WTC11 (cell line): ENCODE measurements at regions not wholly inside any gene's neighbourhood (a gene's known extent, or its start where the extent isn't known, plus 50 kb on each side); places are given as distances from the start of the nearest gene placed in this dataset.

Experiments used
- ATAC-seq: fragments of 200-7000 bp; cut with Tn5 transposase; 2 replicates; pipeline ENCODE4 v1.10.0; 2021; ENCODE audit warnings: mild to moderate bottlenecking, moderate library complexity
- CTCF ChIA-PET: fragments of 300-600 bp; sonication (Branson Sonifier 250); formaldehyde crosslinking; loops from one replicate; lab custom pipeline; 2021; ENCODE audit warnings: antibody characterized with exemption; lab: Charles Lee
- POLR2A ChIA-PET: fragments of 350-600 bp; sonication (Branson Sonifier 250); formaldehyde crosslinking; loops from one replicate; lab custom pipeline; 2021; ENCODE audit warnings: antibody characterized with exemption; lab: Charles Lee
- DNase-seq: peaks from one replicate; pipeline ENCODE4 v3.0.0; 2021; ENCODE audit warnings: low spot score
- H3K27ac Mint-ChIP-seq: 2 replicates; pipeline ENCODE4 v1.8.0; 2021; ENCODE audit warnings: mixed read lengths
- H3K27me3 Mint-ChIP-seq: 2 replicates; pipeline ENCODE4 v1.8.0; 2021; ENCODE audit warnings: low read depth, mild to moderate bottlenecking, moderate library complexity, mixed read lengths
- H3K36me3 Mint-ChIP-seq: 2 replicates; pipeline ENCODE4 v1.8.0; 2021; ENCODE audit warnings: mixed read lengths
- H3K4me1 Mint-ChIP-seq: 2 replicates; pipeline ENCODE4 v1.8.0; 2022; ENCODE audit warnings: mixed read lengths
- H3K4me3 Mint-ChIP-seq: 2 replicates; pipeline ENCODE4 v1.8.0; 2021; ENCODE audit warnings: mild to moderate bottlenecking, moderate library complexity, mixed read lengths
- H3K9me3 Mint-ChIP-seq: 2 replicates; pipeline ENCODE4 v1.8.0; 2021; ENCODE audit warnings: mixed read lengths
- CREM ChIP-seq: sonication (generic); formaldehyde crosslinking; IDR thresholded peaks from 2 replicates; pipeline ENCODE4 v1.8.1; 2022; ENCODE audit warnings: mild to moderate bottlenecking, missing genetic modification reagents, moderate library complexity
- JUN ChIP-seq: sonication (generic); formaldehyde crosslinking; IDR thresholded peaks from 2 replicates; pipeline ENCODE4 v1.8.0; 2023; ENCODE audit warnings: mild to moderate bottlenecking, missing genetic modification reagents
- NFATC4 ChIP-seq: fragments of 250-450 bp; sonication (Bioruptor Pico); IDR thresholded peaks from 2 replicates; pipeline ENCODE4 v1.9.0; 2021; ENCODE audit warnings: mild to moderate bottlenecking
- NFYB ChIP-seq: sonication (generic); formaldehyde crosslinking; conservative IDR thresholded peaks from 2 replicates; pipeline ENCODE4 v1.8.0; 2022; ENCODE audit warnings: low read depth, missing genetic modification reagents
- NR2C2 ChIP-seq: sonication (generic); formaldehyde crosslinking; IDR thresholded peaks from 2 replicates; pipeline ENCODE4 v1.8.0; 2022; ENCODE audit warnings: mild to moderate bottlenecking, missing genetic modification reagents
- SOX15 ChIP-seq: fragments of 250-450 bp; sonication (Bioruptor Pico); IDR thresholded peaks from 2 replicates; pipeline ENCODE4 v1.9.0; 2021; ENCODE audit warnings: mild to moderate bottlenecking
- TCF7 ChIP-seq: sonication (generic); formaldehyde crosslinking; IDR thresholded peaks from 2 replicates; pipeline ENCODE4 v1.8.0; 2022; ENCODE audit warnings: mild to moderate bottlenecking, low read depth, missing genetic modification reagents, moderate library complexity
- ZNF121 ChIP-seq: sonication (generic); formaldehyde crosslinking; IDR thresholded peaks from 2 replicates; pipeline ENCODE4 v1.8.0; 2023; ENCODE audit warnings: missing genetic modification reagents
- ZNF396 ChIP-seq: fragments of 250-450 bp; sonication (Bioruptor Pico); IDR thresholded peaks from 2 replicates; pipeline ENCODE4 v1.8.0; 2021; ENCODE audit warnings: mild to moderate bottlenecking, moderate library complexity, borderline replicate concordance
- TF ChIP-seq, protein P1 (sequence below): fragments of 250-450 bp; sonication (Bioruptor Pico); IDR thresholded peaks from 2 replicates; pipeline ENCODE4 v2.1.2; 2022; ENCODE audit warnings: mild to moderate bottlenecking, moderate library complexity
- TF ChIP-seq, protein P2 (sequence below): sonication (generic); formaldehyde crosslinking; IDR thresholded peaks from 2 replicates; pipeline ENCODE4 v1.8.1; 2023; ENCODE audit warnings: mild to moderate bottlenecking, missing genetic modification reagents, moderate library complexity
- TF ChIP-seq, protein P3 (sequence below): fragments of 200-600 bp; IDR thresholded peaks from 2 replicates; pipeline ENCODE4 v1.8.0; 2022; ENCODE audit warnings: antibody characterized with exemption
- TF ChIP-seq, protein P4 (sequence below): sonication (generic); formaldehyde crosslinking; IDR thresholded peaks from 2 replicates; pipeline ENCODE4 v1.8.0; 2022; ENCODE audit warnings: mild to moderate bottlenecking, missing genetic modification reagents
- TF ChIP-seq, protein P5 (sequence below): fragments of 250-450 bp; sonication (Bioruptor Pico); conservative IDR thresholded peaks from 2 replicates; pipeline ENCODE4 v1.9.0; 2021; ENCODE audit warnings: mild to moderate bottlenecking
- TF ChIP-seq, protein P6 (sequence below): sonication (generic); formaldehyde crosslinking; IDR thresholded peaks from 2 replicates; pipeline ENCODE4 v1.8.1; 2023; ENCODE audit warnings: mild to moderate bottlenecking, missing genetic modification reagents
- TF ChIP-seq, protein P7 (sequence below): sonication (generic); formaldehyde crosslinking; IDR thresholded peaks from 2 replicates; pipeline ENCODE4 v1.8.1; 2022; ENCODE audit warnings: low read depth, mild to moderate bottlenecking, moderate library complexity, missing genetic modification reagents, borderline replicate concordance
- TF ChIP-seq, protein P8 (sequence below): sonication (generic); formaldehyde crosslinking; IDR thresholded peaks from 2 replicates; pipeline ENCODE4 v1.8.0; 2023; ENCODE audit warnings: missing genetic modification reagents, mild to moderate bottlenecking, borderline replicate concordance

DNA sequence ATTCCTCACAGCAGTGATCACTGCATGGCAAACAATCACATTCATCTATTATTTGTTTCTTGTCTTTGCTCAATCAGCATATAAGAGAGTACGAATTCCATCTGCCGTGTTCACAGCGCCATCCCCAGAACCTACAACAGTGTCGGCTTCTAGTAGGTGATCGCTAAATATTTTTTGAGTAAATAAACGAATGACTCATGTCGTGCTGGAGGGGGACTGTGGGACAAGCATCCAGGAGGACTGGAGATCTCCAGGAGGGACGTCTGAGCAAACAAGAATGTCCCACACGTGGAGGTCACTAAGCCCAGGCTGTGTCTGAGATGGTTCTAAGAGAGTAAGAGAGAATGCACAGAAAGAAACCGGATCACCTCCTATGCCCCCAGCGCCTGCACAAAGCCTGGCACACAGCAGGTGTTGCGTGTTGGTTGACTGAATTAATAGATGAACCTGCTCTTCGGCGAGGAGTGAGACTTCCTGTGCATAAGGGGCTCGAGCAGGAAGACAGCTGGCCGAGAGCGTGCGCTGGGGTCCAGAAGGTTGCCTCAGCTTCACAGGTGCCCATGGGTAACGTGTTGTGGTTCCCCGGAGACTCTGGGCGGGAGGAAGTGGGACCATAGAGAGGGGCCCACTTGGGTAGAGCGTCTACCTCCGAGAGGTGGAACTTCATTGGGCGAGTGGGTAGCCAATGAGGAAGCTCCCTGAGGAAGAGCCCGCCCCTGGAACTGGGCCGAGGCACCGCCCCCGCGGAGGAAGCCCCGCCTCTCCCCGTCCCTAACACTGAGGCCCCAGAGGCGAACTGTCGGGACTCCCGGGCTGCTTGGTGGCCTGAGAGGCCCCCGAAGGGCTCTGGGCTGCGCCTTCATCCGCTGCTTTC is 193.0 kb downstream of the MELK start (continued):
- TF ChIP-seq NR2C2 (no peak), TCF7 (CRISPR knock-in tag) (no peak), CREM (CRISPR knock-in tag) (0 out of 2 replicates have a peak, but pooled peaks have one; percentile 26), NFATC4 (CRISPR knock-in tag) (no peak), JUN (no peak)
- TF ChIP-seq, protein P1, sequence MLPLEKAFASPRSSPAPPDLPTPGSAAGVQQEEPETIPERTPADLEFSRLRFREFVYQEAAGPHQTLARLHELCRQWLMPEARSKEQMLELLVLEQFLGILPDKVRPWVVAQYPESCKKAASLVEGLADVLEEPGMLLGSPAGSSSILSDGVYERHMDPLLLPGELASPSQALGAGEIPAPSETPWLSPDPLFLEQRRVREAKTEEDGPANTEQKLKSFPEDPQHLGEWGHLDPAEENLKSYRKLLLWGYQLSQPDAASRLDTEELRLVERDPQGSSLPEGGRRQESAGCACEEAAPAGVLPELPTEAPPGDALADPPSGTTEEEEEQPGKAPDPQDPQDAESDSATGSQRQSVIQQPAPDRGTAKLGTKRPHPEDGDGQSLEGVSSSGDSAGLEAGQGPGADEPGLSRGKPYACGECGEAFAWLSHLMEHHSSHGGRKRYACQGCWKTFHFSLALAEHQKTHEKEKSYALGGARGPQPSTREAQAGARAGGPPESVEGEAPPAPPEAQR = no peak
- TF ChIP-seq, protein P2, sequence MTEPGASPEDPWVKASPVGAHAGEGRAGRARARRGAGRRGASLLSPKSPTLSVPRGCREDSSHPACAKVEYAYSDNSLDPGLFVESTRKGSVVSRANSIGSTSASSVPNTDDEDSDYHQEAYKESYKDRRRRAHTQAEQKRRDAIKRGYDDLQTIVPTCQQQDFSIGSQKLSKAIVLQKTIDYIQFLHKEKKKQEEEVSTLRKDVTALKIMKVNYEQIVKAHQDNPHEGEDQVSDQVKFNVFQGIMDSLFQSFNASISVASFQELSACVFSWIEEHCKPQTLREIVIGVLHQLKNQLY (CRISPR knock-in tag) = no peak
- TF ChIP-seq, protein P3, sequence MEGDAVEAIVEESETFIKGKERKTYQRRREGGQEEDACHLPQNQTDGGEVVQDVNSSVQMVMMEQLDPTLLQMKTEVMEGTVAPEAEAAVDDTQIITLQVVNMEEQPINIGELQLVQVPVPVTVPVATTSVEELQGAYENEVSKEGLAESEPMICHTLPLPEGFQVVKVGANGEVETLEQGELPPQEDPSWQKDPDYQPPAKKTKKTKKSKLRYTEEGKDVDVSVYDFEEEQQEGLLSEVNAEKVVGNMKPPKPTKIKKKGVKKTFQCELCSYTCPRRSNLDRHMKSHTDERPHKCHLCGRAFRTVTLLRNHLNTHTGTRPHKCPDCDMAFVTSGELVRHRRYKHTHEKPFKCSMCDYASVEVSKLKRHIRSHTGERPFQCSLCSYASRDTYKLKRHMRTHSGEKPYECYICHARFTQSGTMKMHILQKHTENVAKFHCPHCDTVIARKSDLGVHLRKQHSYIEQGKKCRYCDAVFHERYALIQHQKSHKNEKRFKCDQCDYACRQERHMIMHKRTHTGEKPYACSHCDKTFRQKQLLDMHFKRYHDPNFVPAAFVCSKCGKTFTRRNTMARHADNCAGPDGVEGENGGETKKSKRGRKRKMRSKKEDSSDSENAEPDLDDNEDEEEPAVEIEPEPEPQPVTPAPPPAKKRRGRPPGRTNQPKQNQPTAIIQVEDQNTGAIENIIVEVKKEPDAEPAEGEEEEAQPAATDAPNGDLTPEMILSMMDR = no peak
- TF ChIP-seq, protein P4, sequence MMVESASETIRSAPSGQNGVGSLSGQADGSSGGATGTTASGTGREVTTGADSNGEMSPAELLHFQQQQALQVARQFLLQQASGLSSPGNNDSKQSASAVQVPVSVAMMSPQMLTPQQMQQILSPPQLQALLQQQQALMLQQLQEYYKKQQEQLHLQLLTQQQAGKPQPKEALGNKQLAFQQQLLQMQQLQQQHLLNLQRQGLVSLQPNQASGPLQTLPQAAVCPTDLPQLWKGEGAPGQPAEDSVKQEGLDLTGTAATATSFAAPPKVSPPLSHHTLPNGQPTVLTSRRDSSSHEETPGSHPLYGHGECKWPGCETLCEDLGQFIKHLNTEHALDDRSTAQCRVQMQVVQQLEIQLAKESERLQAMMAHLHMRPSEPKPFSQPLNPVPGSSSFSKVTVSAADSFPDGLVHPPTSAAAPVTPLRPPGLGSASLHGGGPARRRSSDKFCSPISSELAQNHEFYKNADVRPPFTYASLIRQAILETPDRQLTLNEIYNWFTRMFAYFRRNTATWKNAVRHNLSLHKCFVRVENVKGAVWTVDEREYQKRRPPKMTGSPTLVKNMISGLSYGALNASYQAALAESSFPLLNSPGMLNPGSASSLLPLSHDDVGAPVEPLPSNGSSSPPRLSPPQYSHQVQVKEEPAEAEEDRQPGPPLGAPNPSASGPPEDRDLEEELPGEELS (CRISPR knock-in tag) = no peak
- TF ChIP-seq, protein P5, sequence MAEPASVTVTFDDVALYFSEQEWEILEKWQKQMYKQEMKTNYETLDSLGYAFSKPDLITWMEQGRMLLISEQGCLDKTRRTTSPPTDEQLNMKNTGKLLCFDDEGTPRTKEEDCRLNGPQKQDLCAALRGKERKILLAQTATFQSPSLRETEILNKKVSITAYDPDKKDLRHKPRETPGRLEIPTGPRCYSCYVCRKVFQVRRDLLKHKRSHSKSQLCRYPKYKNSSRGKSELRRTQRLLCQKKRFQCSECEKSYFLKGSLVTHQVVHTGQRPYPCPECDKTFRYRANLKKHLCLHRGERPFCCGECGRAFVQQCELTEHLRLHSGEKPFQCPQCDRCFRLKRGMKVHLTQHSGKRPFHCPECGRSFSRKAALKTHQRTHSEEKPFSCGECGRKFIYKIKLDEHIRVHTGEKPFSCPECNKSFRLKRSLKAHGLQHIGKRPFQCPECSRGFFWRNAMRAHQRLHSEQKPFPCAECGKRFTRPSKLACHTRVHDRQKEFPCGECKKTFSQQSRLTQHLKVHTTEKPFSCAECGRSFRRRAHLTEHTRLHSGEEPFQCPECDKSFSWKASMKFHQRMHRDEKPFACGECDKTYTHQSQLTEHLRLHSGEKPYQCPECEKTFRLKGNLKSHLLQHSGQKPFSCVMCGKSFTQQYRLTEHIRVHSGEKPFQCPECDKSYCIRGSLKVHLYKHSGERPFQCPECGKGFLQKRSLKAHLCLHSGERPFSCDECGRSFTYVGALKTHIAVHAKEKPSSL = no peak
- TF ChIP-seq, protein P6, sequence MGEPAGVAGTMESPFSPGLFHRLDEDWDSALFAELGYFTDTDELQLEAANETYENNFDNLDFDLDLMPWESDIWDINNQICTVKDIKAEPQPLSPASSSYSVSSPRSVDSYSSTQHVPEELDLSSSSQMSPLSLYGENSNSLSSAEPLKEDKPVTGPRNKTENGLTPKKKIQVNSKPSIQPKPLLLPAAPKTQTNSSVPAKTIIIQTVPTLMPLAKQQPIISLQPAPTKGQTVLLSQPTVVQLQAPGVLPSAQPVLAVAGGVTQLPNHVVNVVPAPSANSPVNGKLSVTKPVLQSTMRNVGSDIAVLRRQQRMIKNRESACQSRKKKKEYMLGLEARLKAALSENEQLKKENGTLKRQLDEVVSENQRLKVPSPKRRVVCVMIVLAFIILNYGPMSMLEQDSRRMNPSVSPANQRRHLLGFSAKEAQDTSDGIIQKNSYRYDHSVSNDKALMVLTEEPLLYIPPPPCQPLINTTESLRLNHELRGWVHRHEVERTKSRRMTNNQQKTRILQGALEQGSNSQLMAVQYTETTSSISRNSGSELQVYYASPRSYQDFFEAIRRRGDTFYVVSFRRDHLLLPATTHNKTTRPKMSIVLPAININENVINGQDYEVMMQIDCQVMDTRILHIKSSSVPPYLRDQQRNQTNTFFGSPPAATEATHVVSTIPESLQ (CRISPR knock-in tag) = no peak
- TF ChIP-seq, protein P7, sequence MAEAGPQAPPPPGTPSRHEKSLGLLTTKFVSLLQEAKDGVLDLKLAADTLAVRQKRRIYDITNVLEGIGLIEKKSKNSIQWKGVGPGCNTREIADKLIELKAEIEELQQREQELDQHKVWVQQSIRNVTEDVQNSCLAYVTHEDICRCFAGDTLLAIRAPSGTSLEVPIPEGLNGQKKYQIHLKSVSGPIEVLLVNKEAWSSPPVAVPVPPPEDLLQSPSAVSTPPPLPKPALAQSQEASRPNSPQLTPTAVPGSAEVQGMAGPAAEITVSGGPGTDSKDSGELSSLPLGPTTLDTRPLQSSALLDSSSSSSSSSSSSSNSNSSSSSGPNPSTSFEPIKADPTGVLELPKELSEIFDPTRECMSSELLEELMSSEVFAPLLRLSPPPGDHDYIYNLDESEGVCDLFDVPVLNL (CRISPR knock-in tag) = no peak

DNA sequence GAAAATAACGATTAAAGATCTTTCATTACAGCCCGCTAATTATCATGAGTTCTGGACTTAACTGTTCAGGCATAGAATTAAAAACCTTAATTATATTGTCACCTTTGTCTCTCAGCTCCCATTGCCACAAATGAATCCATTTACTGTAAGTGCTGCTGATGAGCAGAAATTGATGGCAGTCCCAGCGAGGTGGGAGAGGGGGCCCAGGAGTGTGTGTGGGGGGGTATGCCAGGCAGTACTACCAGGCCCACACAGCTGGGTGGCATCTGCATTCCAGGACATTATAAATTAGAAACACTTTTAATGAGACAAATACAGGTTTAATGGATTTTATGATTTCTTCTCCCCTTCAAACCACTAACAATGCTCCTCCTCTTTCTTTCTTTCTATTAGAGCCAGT is 196.0 kb downstream of the MELK start:
- ChIA-PET CTCF (interaction anchor here (1.3 kb wide), 1 partner anchor 87 kb away, joined by 3 read pairs; no protein-coding TSS in a partner anchor), POLR2A (no interaction called here)
- DNase-seq (no peak), ATAC-seq (no peak)
- Mint-ChIP-seq H3K4me1 (peaks cover 12% of the 10 kb centered on the region), H3K27ac (no peak overlapping the region), H3K36me3 (no peaks in the 10 kb centered on the region), H3K4me3 (no peak overlapping the region), H3K27me3 (peaks cover 27% of the 10 kb centered on the region), H3K9me3 (no peaks in the 10 kb centered on the region)
- no peak for TF ChIP-seq SOX15
- no peak for TF ChIP-seq NFYB (CRISPR knock-in tag)
- TF ChIP-seq ZNF396 (CRISPR knock-in tag) = no peak
- TF ChIP-seq ZNF121 (CRISPR knock-in tag) = no peak
- TF ChIP-seq, protein P8, sequence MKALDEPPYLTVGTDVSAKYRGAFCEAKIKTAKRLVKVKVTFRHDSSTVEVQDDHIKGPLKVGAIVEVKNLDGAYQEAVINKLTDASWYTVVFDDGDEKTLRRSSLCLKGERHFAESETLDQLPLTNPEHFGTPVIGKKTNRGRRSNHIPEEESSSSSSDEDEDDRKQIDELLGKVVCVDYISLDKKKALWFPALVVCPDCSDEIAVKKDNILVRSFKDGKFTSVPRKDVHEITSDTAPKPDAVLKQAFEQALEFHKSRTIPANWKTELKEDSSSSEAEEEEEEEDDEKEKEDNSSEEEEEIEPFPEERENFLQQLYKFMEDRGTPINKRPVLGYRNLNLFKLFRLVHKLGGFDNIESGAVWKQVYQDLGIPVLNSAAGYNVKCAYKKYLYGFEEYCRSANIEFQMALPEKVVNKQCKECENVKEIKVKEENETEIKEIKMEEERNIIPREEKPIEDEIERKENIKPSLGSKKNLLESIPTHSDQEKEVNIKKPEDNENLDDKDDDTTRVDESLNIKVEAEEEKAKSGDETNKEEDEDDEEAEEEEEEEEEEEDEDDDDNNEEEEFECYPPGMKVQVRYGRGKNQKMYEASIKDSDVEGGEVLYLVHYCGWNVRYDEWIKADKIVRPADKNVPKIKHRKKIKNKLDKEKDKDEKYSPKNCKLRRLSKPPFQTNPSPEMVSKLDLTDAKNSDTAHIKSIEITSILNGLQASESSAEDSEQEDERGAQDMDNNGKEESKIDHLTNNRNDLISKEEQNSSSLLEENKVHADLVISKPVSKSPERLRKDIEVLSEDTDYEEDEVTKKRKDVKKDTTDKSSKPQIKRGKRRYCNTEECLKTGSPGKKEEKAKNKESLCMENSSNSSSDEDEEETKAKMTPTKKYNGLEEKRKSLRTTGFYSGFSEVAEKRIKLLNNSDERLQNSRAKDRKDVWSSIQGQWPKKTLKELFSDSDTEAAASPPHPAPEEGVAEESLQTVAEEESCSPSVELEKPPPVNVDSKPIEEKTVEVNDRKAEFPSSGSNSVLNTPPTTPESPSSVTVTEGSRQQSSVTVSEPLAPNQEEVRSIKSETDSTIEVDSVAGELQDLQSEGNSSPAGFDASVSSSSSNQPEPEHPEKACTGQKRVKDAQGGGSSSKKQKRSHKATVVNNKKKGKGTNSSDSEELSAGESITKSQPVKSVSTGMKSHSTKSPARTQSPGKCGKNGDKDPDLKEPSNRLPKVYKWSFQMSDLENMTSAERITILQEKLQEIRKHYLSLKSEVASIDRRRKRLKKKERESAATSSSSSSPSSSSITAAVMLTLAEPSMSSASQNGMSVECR (CRISPR knock-in tag) = no peak
